ENCODE measurements at regions not wholly inside any gene's neighbourhood (a gene's known extent, or its start where the extent isn't known, plus 50 kb on each side); places are given as distances from the start of the nearest gene placed in this dataset.

DNA sequence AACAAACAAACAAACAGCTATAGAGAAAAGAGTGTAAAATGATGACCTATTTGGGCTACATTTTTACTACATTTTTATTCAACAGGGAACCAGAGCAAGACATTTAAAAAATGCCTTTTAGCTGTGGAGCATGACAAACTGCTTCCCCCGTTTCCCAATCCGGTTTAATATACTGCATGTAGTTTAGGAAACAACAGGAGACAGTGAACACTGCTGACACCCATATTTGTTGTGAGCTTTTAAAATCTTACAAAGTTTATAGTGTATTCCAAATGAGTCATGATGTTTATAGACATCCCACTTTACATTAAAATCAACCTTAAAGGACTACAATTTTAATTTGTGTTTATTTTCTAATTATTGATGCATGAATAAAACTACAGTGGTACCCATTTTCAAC lies 1238.3 kb downstream of the TECRL start:
- TF ChIP-seq RCOR1 (IDR thresholded peaks at IDR 0.05; ENCODE audit: insufficient replicate concordance, low read length), result no peak
- TF ChIP-seq MAFK (IDR thresholded peaks at IDR 0.05; ENCODE audit: low read depth, low read length), result no peak
- no peak for TF ChIP-seq SMC3 (IDR thresholded peaks at IDR 0.05; ENCODE audit: low read depth, low read length)
- TF ChIP-seq, protein P1, sequence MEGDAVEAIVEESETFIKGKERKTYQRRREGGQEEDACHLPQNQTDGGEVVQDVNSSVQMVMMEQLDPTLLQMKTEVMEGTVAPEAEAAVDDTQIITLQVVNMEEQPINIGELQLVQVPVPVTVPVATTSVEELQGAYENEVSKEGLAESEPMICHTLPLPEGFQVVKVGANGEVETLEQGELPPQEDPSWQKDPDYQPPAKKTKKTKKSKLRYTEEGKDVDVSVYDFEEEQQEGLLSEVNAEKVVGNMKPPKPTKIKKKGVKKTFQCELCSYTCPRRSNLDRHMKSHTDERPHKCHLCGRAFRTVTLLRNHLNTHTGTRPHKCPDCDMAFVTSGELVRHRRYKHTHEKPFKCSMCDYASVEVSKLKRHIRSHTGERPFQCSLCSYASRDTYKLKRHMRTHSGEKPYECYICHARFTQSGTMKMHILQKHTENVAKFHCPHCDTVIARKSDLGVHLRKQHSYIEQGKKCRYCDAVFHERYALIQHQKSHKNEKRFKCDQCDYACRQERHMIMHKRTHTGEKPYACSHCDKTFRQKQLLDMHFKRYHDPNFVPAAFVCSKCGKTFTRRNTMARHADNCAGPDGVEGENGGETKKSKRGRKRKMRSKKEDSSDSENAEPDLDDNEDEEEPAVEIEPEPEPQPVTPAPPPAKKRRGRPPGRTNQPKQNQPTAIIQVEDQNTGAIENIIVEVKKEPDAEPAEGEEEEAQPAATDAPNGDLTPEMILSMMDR (conservative IDR thresholded peaks at IDR 0.05; ENCODE audit: low read depth, low read length), result no peak
- TF ChIP-seq NFE2L2 (IDR thresholded peaks at IDR 0.05; ENCODE audit: low read depth, low read length), result no peak
- no peak for TF ChIP-seq USF2 (IDR thresholded peaks at IDR 0.05; ENCODE audit: low read depth, low read length)
- no peak for TF ChIP-seq CHD1 (IDR thresholded peaks at IDR 0.05; ENCODE audit: low read depth, low read length)
- TF ChIP-seq RAD21 (IDR thresholded peaks at IDR 0.05; ENCODE audit: low read length), result no peak
- TF ChIP-seq ELK1 (IDR thresholded peaks at IDR 0.05; ENCODE audit: borderline replicate concordance, low read depth, low read length), result no peak
- TF ChIP-seq CEBPB (IDR thresholded peaks at IDR 0.05; ENCODE audit: low read depth, low read length), result no peak
- TF ChIP-seq MXI1 (IDR thresholded peaks at IDR 0.05; ENCODE audit: borderline replicate concordance, low read depth, low read length), result no peak
- no peak for TF ChIP-seq MAZ (IDR thresholded peaks at IDR 0.05; ENCODE audit: borderline replicate concordance, low read depth, low read length)
- TF ChIP-seq RFX5 (IDR thresholded peaks at IDR 0.05; ENCODE audit: low read depth, low read length), result no peak
- TF ChIP-seq BHLHE40 (IDR thresholded peaks at IDR 0.05; ENCODE audit: low read depth, low read length), result no peak
- no peak for TF ChIP-seq FOS (IDR thresholded peaks at IDR 0.05; ENCODE audit: low read depth, low read length)
- Histone ChIP-seq H3K79me1 (ENCODE audit: low read depth in 1 of 2, low read length in 2 of 2) (no peaks in the 10 kb centered on the region), H3K14ac (replicated peaks; ENCODE audit: low read depth, low read length) (no peak overlapping the region), H4K91ac (ENCODE audit: insufficient read depth, low read depth, low read length) (no peak overlapping the region), H3K23ac (ENCODE audit: low read depth, low read length) (no peak overlapping the region), H3K27me3 (ENCODE audit: control insufficient read depth, insufficient read depth, low read length) (no peaks in the 10 kb centered on the region), H2AK5ac (ENCODE audit: low read depth, low read length) (no peak overlapping the region), H2BK20ac (ENCODE audit: low read depth, low read length) (no peak overlapping the region), H3K4me3 (ENCODE audit: insufficient read depth, low read depth, low read length) (no peak overlapping the region), H3K36me3 (ENCODE audit: control insufficient read depth, insufficient read depth, low read length) (no peaks in the 10 kb centered on the region), H2AK9ac (replicated peaks; ENCODE audit: low read depth, low read length, poor library complexity) (no peak overlapping the region), H3K9ac (ENCODE audit: low read depth, low read length) (no peak overlapping the region), H2BK15ac (ENCODE audit: low read depth, low read length) (no peak overlapping the region), H3K4me1 (ENCODE audit: control insufficient read depth, insufficient read depth, low read length) (no peaks in the 10 kb centered on the region), H2BK5ac (ENCODE audit: low read depth, low read length, poor library complexity, severe bottlenecking) (no peak overlapping the region), H3K56ac (ENCODE audit: extremely low read depth, insufficient read depth, low read length) (no peak overlapping the region), H2AFZ (replicated peaks; ENCODE audit: low read length, poor library complexity) (no peak overlapping the region), H4K5ac (ENCODE audit: low read depth, low read length) (no peak overlapping the region), H3K9me3 (ENCODE audit: control insufficient read depth, insufficient read depth, low read length) (peaks cover 10% of the 10 kb centered on the region), H2BK120ac (ENCODE audit: low read depth, low read length) (no peak overlapping the region), H3K4me2 (ENCODE audit: low read depth, low read length) (no peak overlapping the region), H3K27ac (ENCODE audit: insufficient read depth, low read length) (no peak overlapping the region), H3K9me1 (ENCODE audit: insufficient read depth, low read length) (no peaks in the 10 kb centered on the region), H4K20me1 (ENCODE audit: insufficient read depth, low read length) (no peaks in the 10 kb centered on the region), H3K4ac (ENCODE audit: low read depth, low read length) (no peak overlapping the region), H3K18ac (ENCODE audit: low read depth, low read length) (no peak overlapping the region), H4K8ac (ENCODE audit: low read depth in 2 of 2, low read length in 2 of 2) (no peak overlapping the region)
- ATAC-seq (ENCODE audit: low read depth), result no peak
- ChIA-PET CTCF (no interaction called here), POLR2A (ENCODE audit: unreplicated experiment) (no interaction called here)
- intact Hi-C loops (cut with micrococcal nuclease) (no loop called here), in situ Hi-C loops (cut with MboI; ENCODE audit: low sequenced_read_pairs) (no loop called here), dilution Hi-C loops (cut with HindIII; ENCODE audit: low sequenced_read_pairs, unreplicated experiment) (no loop called here)
- no peak for DNase-seq
- BruUV-seq (replicated peaks), result no TSS peak
- no CpG with 5 or more reads among the region's 2 CpGs for WGBS, 2 experiments (ENCODE audit: extremely low coverage in 2 of 2, insufficient read length in 1 of 2)

All from IMR-90 (cell line).